ENCODE measurements at regions not wholly inside any gene's neighbourhood (a gene's known extent, or its start where the extent isn't known, plus 50 kb on each side); places are given as distances from the start of the nearest gene placed in this dataset.

GRCh38 chr9:26077860-26078259 lies 399.6 kb upstream of the TUSC1 start:
- TF ChIP-seq POLR2A (IDR thresholded peaks at IDR 0.05) (no peak), CTCF (IDR thresholded peaks at IDR 0.05) (no peak)
